GM18868 (cell line): ENCODE measurements at regions not wholly inside any gene's neighbourhood (a gene's known extent, or its start where the extent isn't known, plus 50 kb on each side); places are given as distances from the start of the nearest gene placed in this dataset.
A peak's percentile ranks its signal among the peaks of the same experiment; 100 is the strongest.
"Not testable (repeated sequence)": the region's sequence is repeated elsewhere in the genome, so short reads cannot be mapped to it uniquely, and the experiment has no call there.

Experiments
- ATAC-seq: cut with Tn5 transposase; IDR thresholded peaks from one replicate; pipeline ENCODE4 v1.9.1; 2021; ENCODE audit warnings: mild to moderate bottlenecking, moderate library complexity; ENCODE audit not compliant: unreplicated experiment

- no peak for ATAC-seq
Observed at GRCh38 chr11:86749821-86750401, 50.4 kb upstream of the PRSS23 start.

- ATAC-seq: no peak
Observed at GRCh38 chr11:86749376-86749775, 51.0 kb upstream of the PRSS23 start.

GRCh38 chr11:86748296-86748695, 52.0 kb upstream of the PRSS23 start:
- ATAC-seq: no peak

- no peak for ATAC-seq
Observed at GRCh38 chr11:86747801-86748200, 52.5 kb upstream of the PRSS23 start.

- ATAC-seq: no peak
Observed at GRCh38 chr11:86746514-86746913, 53.8 kb upstream of the PRSS23 start.

GRCh38 chr11:86745571-86745970, 54.8 kb upstream of the PRSS23 start:
- ATAC-seq: no peak

- ATAC-seq: peak; percentile 68
Observed at GRCh38 chr11:86743223-86744118, 56.9 kb upstream of the PRSS23 start.

GRCh38 chr11:86741839-86742805, 58.2 kb upstream of the PRSS23 start:
- ATAC-seq: no peak

GRCh38 chr11:86741484-86741835, 58.9 kb upstream of the PRSS23 start:
- no peak for ATAC-seq

GRCh38 chr11:86740628-86741483, 59.5 kb upstream of the PRSS23 start:
- no peak for ATAC-seq

- ATAC-seq: no peak
Observed at GRCh38 chr11:86738568-86738967, 61.8 kb upstream of the PRSS23 start.

- no peak for ATAC-seq
Observed at GRCh38 chr11:86737737-86738136, 62.6 kb upstream of the PRSS23 start.

- ATAC-seq: no peak
Observed at GRCh38 chr11:86737230-86737629, 63.1 kb upstream of the PRSS23 start.

GRCh38 chr11:86736291-86737143, 63.8 kb upstream of the PRSS23 start:
- ATAC-seq: no peak

GRCh38 chr11:86735451-86736290, 63.3 kb upstream of the ME3 start:
- no peak for ATAC-seq

GRCh38 chr11:86732739-86733138, 60.3 kb upstream of the ME3 start:
- not testable (repeated sequence) for ATAC-seq

- not testable (repeated sequence) for ATAC-seq
Observed at GRCh38 chr11:86732286-86732685, 59.9 kb upstream of the ME3 start.

GRCh38 chr11:86729576-86729975, 57.2 kb upstream of the ME3 start:
- ATAC-seq: not testable (repeated sequence)

- no peak for ATAC-seq
Observed at GRCh38 chr11:86728562-86728961, 56.1 kb upstream of the ME3 start.
